H4 (cell line): ENCODE measurements at regions not wholly inside any gene's neighbourhood (a gene's known extent, or its start where the extent isn't known, plus 50 kb on each side); places are given as distances from the start of the nearest gene placed in this dataset.
A peak's percentile ranks its signal among the peaks of the same experiment; 100 is the strongest.
"Not testable (repeated sequence)": the region's sequence is repeated elsewhere in the genome, so short reads cannot be mapped to it uniquely, and the experiment has no call there.

Source experiments
- DNase-seq: peaks from one replicate; pipeline ENCODE4 v3.0.0-alpha.2; 2015; ENCODE audit warnings: low spot score

GRCh38 chr1:120552190-120552589 is 137.4 kb downstream of the NBPF8 start:
- DNase-seq, result not testable (repeated sequence)

- peak; percentile 4 for DNase-seq
Measured at GRCh38 chr1:120557605-120558302, 142.9 kb downstream of the NBPF8 start.

DNA sequence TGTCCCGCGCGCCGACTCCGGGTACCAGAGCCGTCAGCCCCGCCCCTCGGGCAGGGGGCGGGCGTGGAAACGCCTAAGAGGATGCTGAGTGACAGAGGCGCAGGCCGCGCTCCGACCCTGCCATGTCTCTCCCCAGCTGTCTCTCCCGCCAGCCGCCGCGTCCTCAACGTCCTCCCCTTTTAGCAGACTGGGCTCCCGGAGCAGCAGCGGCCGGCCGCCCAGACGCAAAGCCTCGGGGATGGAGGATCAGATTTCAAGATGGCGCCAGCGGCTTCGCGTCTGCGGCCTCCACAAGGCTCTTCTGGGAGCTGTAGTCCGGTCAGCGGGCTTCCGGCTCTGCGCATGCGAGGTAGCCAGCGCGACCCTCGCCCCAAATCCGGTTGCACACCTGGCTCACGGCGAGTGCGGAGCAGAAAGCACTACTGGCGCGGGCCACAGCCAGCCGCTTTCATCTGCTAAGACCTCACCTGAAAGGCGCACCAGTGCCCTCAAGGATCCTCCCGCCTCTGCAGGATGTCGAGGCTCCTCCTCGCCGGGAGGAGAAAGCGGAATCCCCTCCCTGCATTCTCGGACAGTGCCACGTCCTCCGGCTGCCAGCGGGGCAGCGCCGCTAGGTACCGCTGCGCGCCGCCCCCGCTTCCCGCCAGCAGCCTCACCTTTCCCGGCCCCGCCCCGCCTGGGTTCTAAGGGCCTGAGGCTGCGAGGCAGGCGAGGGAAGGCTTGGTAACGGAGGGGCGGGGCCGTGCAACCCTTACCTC is 143.6 kb downstream of the NBPF8 start:
- peak; percentile 69 for DNase-seq

DNA sequence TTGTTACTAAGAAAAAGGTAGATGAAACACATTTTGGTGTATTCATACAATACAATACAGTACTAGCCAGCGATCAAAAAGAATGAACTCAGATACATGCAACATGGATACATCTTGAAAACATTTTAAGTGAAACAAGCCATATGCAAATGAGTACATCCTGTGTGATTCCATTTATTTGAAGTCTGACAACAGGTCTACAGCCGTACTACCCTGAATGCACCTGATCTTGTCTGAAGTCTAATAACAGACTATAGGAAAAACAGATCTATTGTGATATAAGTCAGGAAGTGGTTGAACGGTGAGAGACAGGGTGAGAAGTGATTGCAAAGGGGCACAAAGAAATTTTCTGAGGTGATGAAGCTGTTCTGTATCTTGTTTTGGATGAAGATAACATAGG is 146.9 kb downstream of the NBPF8 start:
- not testable (repeated sequence) for DNase-seq

DNA sequence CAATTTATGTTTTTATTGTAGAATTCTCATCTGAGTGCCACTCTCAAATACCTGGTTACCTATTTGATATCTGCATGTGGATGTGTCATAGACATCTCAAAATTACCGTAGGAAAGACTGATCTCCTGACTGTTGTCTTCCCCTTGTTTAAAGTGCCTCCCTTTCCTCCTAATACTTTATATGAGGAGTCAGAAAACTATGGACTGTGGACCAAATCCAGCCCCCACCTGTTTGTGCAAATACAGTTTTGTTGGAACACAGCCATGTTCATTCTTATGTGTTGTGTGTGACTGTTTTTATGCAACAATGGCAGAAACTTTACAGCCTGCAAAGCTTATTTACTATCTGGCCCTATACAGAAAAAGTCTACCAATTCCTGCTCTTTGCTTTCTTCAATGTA is 150.6 kb downstream of the NBPF8 start:
- DNase-seq, result not testable (repeated sequence)

- DNase-seq, result not testable (repeated sequence)
Measured at GRCh38 chr1:120567620-120568019, 152.8 kb downstream of the NBPF8 start.

GRCh38 chr1:120575201-120575600 is 148.5 kb upstream of the NBPF26 start:
- DNase-seq, result not testable (repeated sequence)

DNA sequence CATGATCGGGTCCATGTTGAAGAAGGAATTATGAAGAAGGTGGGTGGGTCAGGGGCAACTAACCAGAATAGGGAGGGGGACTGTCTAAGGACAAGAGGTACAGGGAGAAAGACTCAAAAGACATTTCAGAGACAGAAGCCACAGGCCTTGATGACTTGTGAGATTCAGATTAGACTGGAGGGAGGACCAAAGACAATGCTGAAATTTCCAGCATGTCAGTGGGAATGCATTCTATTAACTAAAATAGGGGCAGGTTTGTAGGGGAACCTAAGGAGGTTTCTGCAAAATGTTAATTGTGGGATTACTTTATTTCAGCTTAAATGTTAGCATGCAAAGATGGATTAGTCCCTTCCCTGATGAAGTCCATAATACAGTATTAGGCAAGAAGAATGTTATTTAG is 141.6 kb upstream of the NBPF26 start:
- not testable (repeated sequence) for DNase-seq

DNA sequence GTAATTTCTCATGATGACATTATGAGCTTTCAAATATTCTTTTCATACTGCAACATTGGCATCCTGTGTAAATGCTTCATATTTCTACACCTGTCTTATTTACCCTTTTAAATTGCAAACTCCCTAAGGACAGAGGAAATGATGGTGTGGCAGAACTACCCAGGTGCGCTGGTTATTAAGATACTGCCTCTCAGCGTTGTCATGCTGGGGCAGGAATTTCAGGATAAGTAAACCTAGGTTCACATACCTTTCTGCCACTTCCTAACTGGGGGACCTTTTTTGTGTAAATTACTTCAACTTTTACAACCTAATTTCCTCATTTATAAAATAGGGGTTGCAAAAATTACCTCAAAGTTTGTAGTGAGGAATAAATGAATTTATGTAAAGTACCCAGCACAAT is 137.7 kb upstream of the NBPF26 start:
- not testable (repeated sequence) for DNase-seq

DNA sequence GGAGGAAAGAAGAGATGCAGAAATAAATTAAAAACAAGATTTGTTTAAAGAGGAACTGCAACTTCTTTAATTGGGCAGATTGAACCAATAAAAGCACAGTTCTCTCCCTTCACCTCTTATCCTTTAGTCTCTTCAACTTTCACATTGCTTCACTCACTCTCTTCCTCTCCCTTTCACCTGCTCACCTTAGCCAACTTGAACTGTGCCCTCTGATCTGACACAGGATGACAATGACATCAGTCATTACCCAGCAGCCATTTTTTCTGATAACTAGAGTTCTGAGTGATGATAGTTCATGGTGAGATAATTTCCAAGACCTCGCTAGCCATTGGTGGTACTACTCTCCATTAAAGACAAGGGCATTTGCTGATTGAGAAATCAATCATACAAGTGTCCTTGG is 134.9 kb upstream of the NBPF26 start:
- DNase-seq, result not testable (repeated sequence)

DNA sequence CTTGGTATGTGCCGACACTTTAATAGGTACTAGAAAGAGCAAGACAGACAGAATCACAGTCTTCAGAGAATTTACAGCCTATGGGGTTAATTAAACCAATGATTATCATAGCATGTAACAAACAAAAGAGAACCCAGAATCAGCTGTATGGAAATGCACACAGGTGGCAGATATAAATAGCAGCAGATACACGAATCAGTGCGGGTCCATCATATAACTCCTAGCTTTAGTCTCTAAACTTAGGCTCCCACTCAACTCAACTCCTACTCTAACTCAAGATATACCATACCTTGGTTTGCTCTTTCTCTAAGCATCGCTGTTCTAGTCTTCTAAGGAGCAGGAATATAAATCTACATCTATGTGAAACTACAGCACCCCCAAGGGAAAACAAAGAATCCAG is 132.0 kb upstream of the NBPF26 start:
- not testable (repeated sequence) for DNase-seq

DNA sequence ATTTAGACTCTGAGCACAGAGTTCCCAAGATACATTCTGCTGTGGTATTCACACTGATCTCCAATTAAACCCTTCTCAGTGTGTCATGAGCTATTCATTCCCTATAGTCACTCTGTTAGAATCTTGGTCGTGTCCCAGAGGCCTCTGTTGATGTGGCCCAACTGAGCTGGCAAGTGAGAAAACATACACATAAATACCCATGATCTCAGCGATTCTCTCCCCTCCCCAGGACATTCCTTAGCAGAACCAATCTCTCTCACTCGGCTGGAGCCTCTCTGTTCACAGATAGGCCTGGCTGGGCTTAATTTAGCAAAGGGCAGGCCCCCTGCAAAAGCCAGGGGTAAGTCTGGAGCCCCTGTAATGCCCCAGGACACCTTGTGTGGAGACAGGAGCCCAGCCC is 130.8 kb upstream of the NBPF26 start:
- DNase-seq, result not testable (repeated sequence)

- DNase-seq, result not testable (repeated sequence)
Measured at GRCh38 chr1:120593648-120594047, 130.1 kb upstream of the NBPF26 start.

DNA sequence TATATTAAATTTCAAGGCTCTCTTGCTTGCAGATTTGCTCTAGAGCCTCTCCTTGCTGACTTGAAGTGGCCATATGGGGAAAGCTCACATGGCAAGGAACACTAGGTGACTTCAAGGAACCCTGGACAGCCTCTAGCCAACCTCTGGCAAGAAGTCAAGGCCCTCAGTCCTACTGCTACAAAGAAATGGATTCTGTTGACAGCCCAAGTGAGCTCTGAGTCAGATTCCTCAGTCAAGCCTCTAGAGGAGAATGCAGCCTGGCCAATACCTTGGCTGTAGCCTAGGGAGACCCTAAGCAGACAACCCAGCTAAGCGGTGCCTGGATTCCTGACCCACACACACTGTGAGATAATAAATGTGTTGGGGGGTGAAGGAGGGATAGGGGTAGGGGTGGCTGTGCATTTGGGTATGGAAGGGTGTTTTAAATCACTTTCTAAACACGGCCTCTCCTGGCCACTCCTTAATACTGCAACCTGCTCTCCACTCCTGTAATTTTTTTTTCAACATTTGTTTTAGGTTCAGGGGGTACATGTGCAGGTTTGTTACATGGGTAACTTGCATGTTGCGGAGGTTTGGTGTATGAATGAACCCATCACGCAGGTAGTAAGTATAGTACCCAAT is 125.3 kb upstream of the NBPF26 start:
- DNase-seq, result not testable (repeated sequence)

DNA sequence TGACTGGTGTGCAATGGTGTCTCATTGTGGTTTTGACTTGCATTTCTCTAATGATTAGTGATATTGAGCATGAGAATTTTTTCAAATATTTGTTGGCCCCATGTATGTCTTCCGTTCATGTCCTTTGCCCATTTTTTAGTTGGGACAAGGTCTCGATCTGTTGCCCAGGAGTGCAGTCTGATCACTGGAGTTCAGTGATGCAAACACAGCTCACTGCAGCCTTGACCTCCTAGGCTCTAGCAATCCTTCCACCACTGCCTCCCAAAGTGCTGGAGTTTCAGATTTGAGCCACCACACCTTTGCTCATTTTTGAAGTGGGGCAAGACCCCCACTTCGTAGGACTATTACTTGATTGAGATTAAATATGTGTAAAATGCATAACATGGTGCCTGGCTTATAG is 124.2 kb upstream of the NBPF26 start:
- not testable (repeated sequence) for DNase-seq

- DNase-seq, result not testable (repeated sequence)
Measured at GRCh38 chr1:120600442-120601041, 123.2 kb upstream of the NBPF26 start.

DNA sequence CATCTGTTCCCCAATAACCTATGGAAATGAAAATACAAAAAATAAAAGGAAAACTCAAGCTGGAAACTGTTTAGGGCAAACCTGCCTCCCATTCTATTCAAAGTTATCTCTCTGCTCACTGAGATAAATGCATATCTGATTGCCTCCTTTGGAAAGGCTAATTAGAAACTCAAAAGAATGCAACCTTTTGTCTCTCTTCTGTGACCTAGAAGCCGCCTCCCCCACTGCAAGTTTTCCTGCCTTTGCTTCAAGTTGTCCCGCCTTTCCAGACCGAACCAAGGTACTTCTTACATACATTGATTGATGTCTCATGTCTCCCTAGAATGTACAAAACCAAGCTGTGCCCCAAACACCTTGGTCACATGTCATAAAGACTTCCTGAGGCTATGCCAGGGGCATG is 115.9 kb upstream of the NBPF26 start:
- DNase-seq, result not testable (repeated sequence)

DNA sequence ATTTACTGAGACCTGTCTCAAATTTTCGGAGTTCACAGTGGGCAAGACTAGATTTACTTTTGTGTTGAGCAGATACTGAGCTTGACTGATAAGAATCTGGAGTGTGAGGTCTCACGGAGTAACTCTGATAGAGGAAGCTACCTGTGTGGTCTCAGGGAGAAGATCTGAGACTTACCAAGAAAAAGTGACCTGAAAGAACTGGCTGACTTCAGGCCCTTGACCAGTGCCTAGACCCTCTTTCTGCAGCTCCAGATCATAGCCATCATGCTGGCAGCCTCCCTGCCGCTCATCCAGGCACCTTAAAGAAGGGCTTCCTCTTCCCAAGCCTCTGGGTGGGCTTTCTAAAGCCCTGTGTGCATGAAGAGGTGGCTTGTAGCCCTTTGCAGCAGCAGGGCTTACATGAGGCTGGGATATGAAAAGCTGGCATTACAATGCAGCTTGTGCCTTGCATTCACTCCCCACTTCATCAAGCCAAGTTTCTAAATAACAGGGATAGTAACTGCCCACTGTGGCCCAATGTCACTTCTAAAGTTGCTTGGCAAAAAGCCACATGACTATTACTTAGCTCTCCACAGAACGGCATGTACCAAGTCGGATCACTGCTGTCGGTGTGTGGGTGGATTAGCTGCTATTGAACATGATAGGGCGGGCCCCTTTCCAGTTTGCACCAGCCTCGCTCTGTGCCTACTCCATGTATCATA is 115.3 kb upstream of the NBPF26 start:
- DNase-seq, result not testable (repeated sequence)

- not testable (repeated sequence) for DNase-seq
Measured at GRCh38 chr1:120609015-120609573, 114.7 kb upstream of the NBPF26 start.

DNA sequence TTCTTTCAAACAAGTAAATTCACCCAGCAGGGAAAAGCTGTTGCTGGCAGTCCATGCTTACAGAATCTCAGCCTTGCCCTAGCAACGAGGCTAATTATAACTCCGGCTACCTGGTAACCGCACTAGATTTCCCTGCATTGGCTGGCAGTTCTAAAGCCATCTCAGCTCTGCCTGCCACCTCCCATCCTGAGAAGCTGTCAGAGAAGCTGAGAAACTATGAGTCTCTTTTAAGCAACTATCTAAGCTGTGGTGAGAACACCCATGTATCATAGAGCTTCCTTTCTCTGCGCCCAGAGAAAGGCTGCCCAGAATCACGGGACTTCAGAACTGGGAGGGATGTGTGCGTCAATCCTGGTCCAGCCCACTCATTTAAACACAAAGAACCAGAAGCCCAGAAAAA is 113.9 kb upstream of the NBPF26 start:
- not testable (repeated sequence) for DNase-seq

- not testable (repeated sequence) for DNase-seq
Measured at GRCh38 chr1:120614931-120615639, 108.7 kb upstream of the NBPF26 start.
